ENCODE measurements at regions not wholly inside any gene's neighbourhood (a gene's known extent, or its start where the extent isn't known, plus 50 kb on each side); places are given as distances from the start of the nearest gene placed in this dataset.

GRCh38 chr6:78482801-78483552 lies 384.4 kb upstream of the IRAK1BP1 start:
- 5% methylated on average over 4 of the region's 4 CpGs for WGBS (ENCODE audit: insufficient coverage, low coverage, missing lambda C conversion rate)
- Histone ChIP-seq H3K9me3 (replicated peaks; ENCODE audit: control insufficient read depth, insufficient read depth, low read depth, low read length) (no peaks in the 10 kb centered on the region; the same call in 1 of the 2 replicates), H3K4me3 (no peak overlapping the region), H3K79me2 (ENCODE audit: control insufficient read depth, insufficient read depth, low read length) (no peaks in the 10 kb centered on the region), H3K36me3 (ENCODE audit: control insufficient read depth, insufficient read depth, low read length) (no peaks in the 10 kb centered on the region), H3K9ac (ENCODE audit: insufficient read depth in 1 of 2, low read depth in 2 of 2, low read length in 2 of 2) (no peak overlapping the region), H4K20me1 (replicated peaks; ENCODE audit: control insufficient read depth, insufficient read depth, low read length) (no peaks in the 10 kb centered on the region), H3K9me1 (ENCODE audit: control insufficient read depth, insufficient read depth, low read length) (no peaks in the 10 kb centered on the region), H3K27ac (ENCODE audit: extremely low read depth, low read depth, low read length) (no peak overlapping the region), H3K4me1 (replicated peaks in 1 of 2; ENCODE audit: control insufficient read depth in 2 of 2, insufficient read depth in 2 of 2, low read length in 2 of 2) (no peaks in the 10 kb centered on the region), H3K4me2 (ENCODE audit: insufficient read depth, low read length) (no peak overlapping the region), H3K27me3 (ENCODE audit: control insufficient read depth in 2 of 2, insufficient read depth in 2 of 2, low read length in 2 of 2) (no peaks in the 10 kb centered on the region), H2AFZ (ENCODE audit: low read depth, low read length) (no peak overlapping the region)
- FAIRE-seq = no peak
- intact Hi-C loops (cut with micrococcal nuclease) (no loop called here), in situ Hi-C loops (cut with MboI) (no loop called here)
- ChIA-PET POLR2A (no interaction called here), CTCF (ENCODE audit: low intra/inter-chr PET ratio) (no interaction called here)
- DNase-seq (ENCODE audit: extremely low read depth in 1 of 4, low spot score in 3 of 4) = no peak
- ATAC-seq = no peak
- TF ChIP-seq MEF2D (tag; conservative IDR thresholded peaks at IDR 0.05; ENCODE audit: low read depth) (no peak), MAFG (tag; conservative IDR thresholded peaks at IDR 0.05) (no peak), SREBF2 (CRISPR knock-in tag; IDR thresholded peaks at IDR 0.05) (no peak), ZZZ3 (IDR thresholded peaks at IDR 0.05) (no peak), ZNF75A (CRISPR knock-in tag; IDR thresholded peaks at IDR 0.05) (no peak), GTF2F1 (IDR thresholded peaks at IDR 0.05; ENCODE audit: low read depth, low read length) (no peak), TBP (optimal IDR thresholded peaks at IDR 0.05; ENCODE audit: low read depth, low read length) (no peak), EHMT2 (IDR thresholded peaks at IDR 0.05) (no peak), ZNF584 (CRISPR knock-in tag; IDR thresholded peaks at IDR 0.05; ENCODE audit: low read depth) (no peak), FOSL1 (tag; conservative IDR thresholded peaks at IDR 0.05) (no peak), DIDO1 (tag; IDR thresholded peaks at IDR 0.05; ENCODE audit: low read depth) (no peak), HMG20A (CRISPR knock-in tag; conservative IDR thresholded peaks at IDR 0.05) (no peak), TSHZ1 (CRISPR knock-in tag; IDR thresholded peaks at IDR 0.05) (no peak)
- TF ChIP-seq, protein P1, sequence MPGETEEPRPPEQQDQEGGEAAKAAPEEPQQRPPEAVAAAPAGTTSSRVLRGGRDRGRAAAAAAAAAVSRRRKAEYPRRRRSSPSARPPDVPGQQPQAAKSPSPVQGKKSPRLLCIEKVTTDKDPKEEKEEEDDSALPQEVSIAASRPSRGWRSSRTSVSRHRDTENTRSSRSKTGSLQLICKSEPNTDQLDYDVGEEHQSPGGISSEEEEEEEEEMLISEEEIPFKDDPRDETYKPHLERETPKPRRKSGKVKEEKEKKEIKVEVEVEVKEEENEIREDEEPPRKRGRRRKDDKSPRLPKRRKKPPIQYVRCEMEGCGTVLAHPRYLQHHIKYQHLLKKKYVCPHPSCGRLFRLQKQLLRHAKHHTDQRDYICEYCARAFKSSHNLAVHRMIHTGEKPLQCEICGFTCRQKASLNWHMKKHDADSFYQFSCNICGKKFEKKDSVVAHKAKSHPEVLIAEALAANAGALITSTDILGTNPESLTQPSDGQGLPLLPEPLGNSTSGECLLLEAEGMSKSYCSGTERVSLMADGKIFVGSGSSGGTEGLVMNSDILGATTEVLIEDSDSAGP (CRISPR knock-in tag; IDR thresholded peaks at IDR 0.05) = no peak
- BruUV-seq (replicated peaks) = no TSS peak

Data from K562 (cell line).